ENCODE measurements at regions not wholly inside any gene's neighbourhood (a gene's known extent, or its start where the extent isn't known, plus 50 kb on each side); places are given as distances from the start of the nearest gene placed in this dataset.

GRCh38 chr6:26305641-26305969 is 59.4 kb upstream of the BTN3A2 start:
- no peak for TF ChIP-seq CTCF (conservative IDR thresholded peaks at IDR 0.05; ENCODE audit: low read length)
- TF ChIP-seq EZH2phosphoT487 (IDR thresholded peaks at IDR 0.05; ENCODE audit: borderline replicate concordance, low read depth, low read length): no peak
